CD4-positive, alpha-beta T cell (primary cell): ENCODE measurements at regions not wholly inside any gene's neighbourhood (a gene's known extent, or its start where the extent isn't known, plus 50 kb on each side); places are given as distances from the start of the nearest gene placed in this dataset.

Source experiments
- ATAC-seq: fragments of 200-7000 bp; cut with Tn5 transposase; one replicate; pipeline ENCODE4 v1.10.0; 2022; ENCODE audit warnings: mild to moderate bottlenecking; ENCODE audit not compliant: poor library complexity
- CTCF ChIA-PET: fragments of 350-600 bp; sonication (Branson Sonifier 250); formaldehyde crosslinking; loops from one replicate; lab custom pipeline; 2021; ENCODE audit warnings: antibody characterized with exemption, inconsistent platforms; lab: Charles Lee
- POLR2A ChIA-PET: fragments of 350-600 bp; sonication (Branson Sonifier 250); formaldehyde crosslinking; loops from one replicate; lab custom pipeline; 2021; ENCODE audit warnings: antibody characterized with exemption, inconsistent platforms; lab: Charles Lee
- DNase-seq, 14 experiments: peaks; one replicate each; pipeline ENCODE4 v3.0.0-alpha.2; 2013 to 2020; ENCODE audit warnings: mixed read lengths in 2 of 14
- H3K27ac ChIP-seq, 2 donors: one replicate each; pipeline versions ENCODE4 v1.5.1 to v1.7.0; 2013; ENCODE audit warnings: low read length in 2 of 2, low read depth in 1 of 2, mild to moderate bottlenecking in 1 of 2
- H3K27me3 ChIP-seq, 2 experiments: 1 replicate in 1 of 2; 2 replicates in 1 of 2; pipeline versions ENCODE4 v1.6.1 to v1.7.0; 2013; ENCODE audit warnings: low read length in 2 of 2, control low read depth in 1 of 2, mild to moderate bottlenecking in 1 of 2, moderate library complexity in 1 of 2; ENCODE audit not compliant: insufficient read depth in 2 of 2, control insufficient read depth in 1 of 2
- H3K36me3 ChIP-seq: one replicate; pipeline ENCODE4 v1.6.1; 2013; ENCODE audit warnings: low read length, control low read depth; ENCODE audit not compliant: insufficient read depth
- H3K4me1 ChIP-seq: one replicate; pipeline ENCODE4 v1.6.1; 2013; ENCODE audit warnings: low read length, control low read depth; ENCODE audit not compliant: insufficient read depth
- H3K4me3 ChIP-seq: one replicate; pipeline ENCODE4 v1.5.1; 2013; ENCODE audit warnings: mild to moderate bottlenecking, low read length, moderate library complexity
- H3K9me3 ChIP-seq, 2 experiments: 1 replicate in 1 of 2; 2 replicates in 1 of 2; pipeline versions ENCODE4 v1.6.1 to v1.7.0; 2013; ENCODE audit warnings: low read length in 2 of 2, mild to moderate bottlenecking in 2 of 2, control low read depth in 1 of 2, moderate library complexity in 1 of 2; ENCODE audit not compliant: control insufficient read depth in 1 of 2, insufficient read depth in 1 of 2
- H3K27ac Mint-ChIP-seq: one replicate; pipeline ENCODE4 v1.8.0; 2020; ENCODE audit warnings: mixed read lengths
- H3K27me3 Mint-ChIP-seq: one replicate; pipeline ENCODE4 v1.8.0; 2021; ENCODE audit warnings: mixed read lengths
- H3K36me3 Mint-ChIP-seq: one replicate; pipeline ENCODE4 v1.8.0; 2021; ENCODE audit warnings: low read depth, mixed read lengths
- H3K4me1 Mint-ChIP-seq: one replicate; pipeline ENCODE4 v1.8.0; 2021; ENCODE audit warnings: low read depth, mixed read lengths
- H3K4me3 Mint-ChIP-seq: one replicate; pipeline ENCODE4 v1.8.0; 2020; ENCODE audit warnings: mild to moderate bottlenecking, mixed read lengths
- H3K9me3 Mint-ChIP-seq: one replicate; pipeline ENCODE4 v1.8.0; 2020; ENCODE audit warnings: mixed read lengths
- CTCF ChIP-seq: fragments of 200-600 bp; IDR thresholded peaks from one replicate; pipeline ENCODE4 v1.8.0; 2022; ENCODE audit warnings: antibody characterized with exemption, mild to moderate bottlenecking
- intact Hi-C, 2 experiments: fragments of 100-400 bp; cut with DNase I in 1 of 2; cut with micrococcal nuclease in 1 of 2; formaldehyde crosslinking; loops; one replicate each; pipeline versions ENCODE4 v1.15.1 to v1.9.0; 2023 to 2025; cut with DNase I, micrococcal nuclease

- ATAC-seq (no peak), DNase-seq (no peak)
- Histone ChIP-seq H3K9me3 (peaks cover 5 to 7% of the 10 kb centered on the region in 2 experiments), H3K27me3 (peaks cover 4 to 9% of the 10 kb centered on the region in 2 experiments), H3K27ac (no peak overlapping the region), H3K4me3 (no peak overlapping the region), H3K4me1 (peaks cover 19% of the 10 kb centered on the region), H3K36me3 (no peaks in the 10 kb centered on the region)
- Mint-ChIP-seq H3K4me1 (peaks cover 21% of the 10 kb centered on the region), H3K27me3 (peaks cover 63% of the 10 kb centered on the region), H3K27ac (no peak overlapping the region), H3K4me3 (no peak overlapping the region), H3K9me3 (no peaks in the 10 kb centered on the region), H3K36me3 (no peaks in the 10 kb centered on the region)
- no peak for TF ChIP-seq CTCF
- intact Hi-C loops, result no loop called here
- ChIA-PET CTCF (no interaction called here), POLR2A (interaction anchor here (1.0 kb wide), 1 partner anchor 285 kb away, joined by 4 read pairs; the partner anchor contains the start of genes C9orf43 and POLE3)
These were observed 181.2 kb upstream of the ZNF618 start for GRCh38 chr9:113694912-113695311.

GRCh38 chr9:113695440-113695851, 180.7 kb upstream of the ZNF618 start:
- intact Hi-C loops, result no loop called here
- H3K9me3 Mint-ChIP-seq, result no peaks in the 10 kb centered on the region
- Histone ChIP-seq H3K4me3 (no peak overlapping the region), H3K27me3 (peaks cover 4 to 6% of the 10 kb centered on the region in 2 experiments), H3K4me1 (peaks cover 19% of the 10 kb centered on the region), H3K36me3 (no peaks in the 10 kb centered on the region), H3K27ac (no peak overlapping the region), H3K9me3 (peaks cover 5 to 7% of the 10 kb centered on the region in 2 experiments)
- H3K27ac Mint-ChIP-seq, result no peak overlapping the region
- POLR2A ChIA-PET, result interaction anchor here (1.0 kb wide), 1 partner anchor 285 kb away, joined by 4 read pairs; the partner anchor contains the start of genes C9orf43 and POLE3
- DNase-seq (peak in 3 of 14 experiments; percentile 12 to 48 (median 41)), ATAC-seq (peak; percentile 32)
- peaks cover 21% of the 10 kb centered on the region for H3K4me1 Mint-ChIP-seq
- no peak overlapping the region for H3K4me3 Mint-ChIP-seq
- H3K27me3 Mint-ChIP-seq, result peaks cover 63% of the 10 kb centered on the region
- H3K36me3 Mint-ChIP-seq, result no peaks in the 10 kb centered on the region
- CTCF ChIA-PET, result no interaction called here
- no peak for TF ChIP-seq CTCF

- ATAC-seq, result peak; percentile 55
- POLR2A ChIA-PET, result interaction anchor here (1.0 kb wide), 1 partner anchor 286 kb away, joined by 4 read pairs; the partner anchor contains the start of genes C9orf43 and POLE3
- Histone ChIP-seq H3K27me3 (peaks cover 4% of the 10 kb centered on the region in 2 experiments), H3K27ac (no peak overlapping the region), H3K4me3 (no peak overlapping the region), H3K36me3 (no peaks in the 10 kb centered on the region), H3K4me1 (peaks cover 19% of the 10 kb centered on the region), H3K9me3 (peaks cover 5 to 7% of the 10 kb centered on the region in 2 experiments)
- CTCF ChIA-PET, result no interaction called here
- intact Hi-C loops, result no loop called here
- Mint-ChIP-seq H3K27me3 (peaks cover 58% of the 10 kb centered on the region), H3K4me1 (peaks cover 21% of the 10 kb centered on the region), H3K36me3 (no peaks in the 10 kb centered on the region), H3K27ac (no peak overlapping the region), H3K4me3 (no peak overlapping the region), H3K9me3 (no peaks in the 10 kb centered on the region)
- peak in 1 of 14 experiments; percentile 50 for DNase-seq
- no peak for TF ChIP-seq CTCF
These were observed 180.2 kb upstream of the ZNF618 start for GRCh38 chr9:113695901-113696300.
